ENCODE measurements at regions not wholly inside any gene's neighbourhood (a gene's known extent, or its start where the extent isn't known, plus 50 kb on each side); places are given as distances from the start of the nearest gene placed in this dataset.

DNA sequence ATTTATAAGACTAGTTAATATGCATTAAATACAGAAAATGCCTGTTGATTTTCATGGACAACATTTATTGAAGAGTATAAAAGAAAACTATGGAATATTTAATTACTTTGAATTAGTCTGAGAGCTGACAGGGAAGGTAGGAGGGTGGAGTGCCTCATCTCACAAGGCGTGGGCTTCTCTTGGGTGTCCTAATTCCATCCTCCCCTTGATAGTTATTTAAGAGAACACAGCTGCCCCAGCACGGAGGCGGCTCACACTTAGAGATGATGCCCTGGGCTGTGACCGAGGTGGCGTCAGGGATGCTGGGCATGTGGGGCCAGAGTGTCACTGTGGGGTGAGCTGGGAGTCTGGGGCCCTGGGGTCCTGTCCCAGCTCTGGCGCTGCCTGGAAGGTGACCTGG is 493.0 kb downstream of the PTPRU start:
- H3K9me3 Mint-ChIP-seq, result no peaks in the 10 kb centered on the region
- H3K36me3 Mint-ChIP-seq (ENCODE audit: low read depth), result no peaks in the 10 kb centered on the region
- H3K4me1 Mint-ChIP-seq, result no peaks in the 10 kb centered on the region
- no peak overlapping the region for H3K4me3 Mint-ChIP-seq
- H3K27ac Mint-ChIP-seq, result no peak overlapping the region
- TF ChIP-seq, protein P1, sequence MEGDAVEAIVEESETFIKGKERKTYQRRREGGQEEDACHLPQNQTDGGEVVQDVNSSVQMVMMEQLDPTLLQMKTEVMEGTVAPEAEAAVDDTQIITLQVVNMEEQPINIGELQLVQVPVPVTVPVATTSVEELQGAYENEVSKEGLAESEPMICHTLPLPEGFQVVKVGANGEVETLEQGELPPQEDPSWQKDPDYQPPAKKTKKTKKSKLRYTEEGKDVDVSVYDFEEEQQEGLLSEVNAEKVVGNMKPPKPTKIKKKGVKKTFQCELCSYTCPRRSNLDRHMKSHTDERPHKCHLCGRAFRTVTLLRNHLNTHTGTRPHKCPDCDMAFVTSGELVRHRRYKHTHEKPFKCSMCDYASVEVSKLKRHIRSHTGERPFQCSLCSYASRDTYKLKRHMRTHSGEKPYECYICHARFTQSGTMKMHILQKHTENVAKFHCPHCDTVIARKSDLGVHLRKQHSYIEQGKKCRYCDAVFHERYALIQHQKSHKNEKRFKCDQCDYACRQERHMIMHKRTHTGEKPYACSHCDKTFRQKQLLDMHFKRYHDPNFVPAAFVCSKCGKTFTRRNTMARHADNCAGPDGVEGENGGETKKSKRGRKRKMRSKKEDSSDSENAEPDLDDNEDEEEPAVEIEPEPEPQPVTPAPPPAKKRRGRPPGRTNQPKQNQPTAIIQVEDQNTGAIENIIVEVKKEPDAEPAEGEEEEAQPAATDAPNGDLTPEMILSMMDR (IDR thresholded peaks at IDR 0.05; ENCODE audit: unreplicated experiment in 3 of 3), result no peak
- peaks cover 31% of the 10 kb centered on the region for H3K27me3 Mint-ChIP-seq (ENCODE audit: low read depth)

- peaks cover 30% of the 10 kb centered on the region for H3K27me3 Mint-ChIP-seq (ENCODE audit: low read depth)
- H3K4me3 Mint-ChIP-seq, result no peak overlapping the region
- TF ChIP-seq, protein P1 (IDR thresholded peaks at IDR 0.05; ENCODE audit: unreplicated experiment in 3 of 3), result no peak
- H3K4me1 Mint-ChIP-seq, result no peaks in the 10 kb centered on the region
- H3K9me3 Mint-ChIP-seq, result peaks cover 3% of the 10 kb centered on the region
- H3K27ac Mint-ChIP-seq, result no peak overlapping the region
- no peaks in the 10 kb centered on the region for H3K36me3 Mint-ChIP-seq (ENCODE audit: low read depth)
These were observed 492.4 kb downstream of the PTPRU start for GRCh38 chr1:29728703-29729102.

GRCh38 chr1:29725262-29725661 is 488.9 kb downstream of the PTPRU start:
- H3K27me3 Mint-ChIP-seq (ENCODE audit: low read depth), result peaks cover 24% of the 10 kb centered on the region

DNA sequence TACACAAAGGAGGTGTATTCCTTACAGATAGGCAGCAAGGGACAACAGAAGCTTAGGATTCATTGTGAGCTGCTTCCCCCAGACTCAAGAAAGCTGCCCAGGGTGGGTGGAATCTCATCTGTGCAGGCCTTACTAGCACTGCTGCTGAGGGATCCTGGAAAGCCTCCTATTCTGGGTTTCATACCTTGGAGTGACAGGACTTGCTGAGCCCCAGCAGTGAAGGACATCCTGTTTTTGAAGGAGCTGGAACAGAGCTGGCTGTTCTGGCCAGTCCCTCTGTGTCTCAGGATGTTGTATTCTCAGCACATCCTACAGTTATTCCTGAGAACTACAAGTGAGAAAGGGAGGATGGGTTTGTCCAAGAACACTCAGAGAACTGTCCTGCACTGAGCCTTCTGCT is 486.3 kb downstream of the PTPRU start:
- Mint-ChIP-seq H3K4me1 (no peaks in the 10 kb centered on the region), H3K36me3 (ENCODE audit: low read depth) (no peaks in the 10 kb centered on the region), H3K9me3 (peaks cover 38% of the 10 kb centered on the region), H3K27me3 (ENCODE audit: low read depth) (peaks cover 31% of the 10 kb centered on the region), H3K27ac (no peak overlapping the region), H3K4me3 (no peak overlapping the region)
- TF ChIP-seq, protein P1 (IDR thresholded peaks at IDR 0.05; ENCODE audit: unreplicated experiment in 3 of 3), result no peak

More at GRCh38 chr1:29725262-29725661, 488.9 kb downstream of the PTPRU start:
- no peaks in the 10 kb centered on the region for H3K36me3 Mint-ChIP-seq (ENCODE audit: low read depth)
- TF ChIP-seq, protein P1 (IDR thresholded peaks at IDR 0.05; ENCODE audit: unreplicated experiment in 3 of 3), result no peak
- no peak overlapping the region for H3K4me3 Mint-ChIP-seq
- peaks cover 18% of the 10 kb centered on the region for H3K9me3 Mint-ChIP-seq
- no peak overlapping the region for H3K27ac Mint-ChIP-seq
- no peaks in the 10 kb centered on the region for H3K4me1 Mint-ChIP-seq

GRCh38 chr1:29719253-29719652 is 482.9 kb downstream of the PTPRU start:
- peaks cover 25% of the 10 kb centered on the region for H3K27me3 Mint-ChIP-seq (ENCODE audit: low read depth)
- H3K36me3 Mint-ChIP-seq (ENCODE audit: low read depth), result no peaks in the 10 kb centered on the region
- TF ChIP-seq, protein P1 (IDR thresholded peaks at IDR 0.05; ENCODE audit: unreplicated experiment in 3 of 3), result no peak

DNA sequence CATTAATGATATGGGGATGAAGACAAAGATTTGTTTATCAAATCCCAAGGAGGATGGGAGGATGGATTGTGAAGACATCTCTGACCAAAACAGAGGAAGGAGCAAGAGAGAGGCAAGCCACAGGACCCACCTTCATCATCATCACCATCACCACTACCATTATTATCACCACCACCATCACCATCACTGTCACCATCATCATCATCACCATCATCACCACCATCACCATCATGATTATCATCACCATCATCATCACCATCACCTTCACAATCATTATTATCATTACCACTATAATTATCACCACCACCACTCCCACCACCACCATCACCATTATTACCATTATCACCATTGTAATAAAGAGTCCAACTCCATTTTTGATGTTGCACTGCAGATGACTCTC is 482.5 kb downstream of the PTPRU start:
- H3K9me3 Mint-ChIP-seq, result peaks cover 38% of the 10 kb centered on the region
- no peaks in the 10 kb centered on the region for H3K36me3 Mint-ChIP-seq (ENCODE audit: low read depth)
- TF ChIP-seq, protein P1 (IDR thresholded peaks at IDR 0.05; ENCODE audit: unreplicated experiment in 3 of 3), result no peak
- H3K4me3 Mint-ChIP-seq, result no peak overlapping the region
- peaks cover 24% of the 10 kb centered on the region for H3K27me3 Mint-ChIP-seq (ENCODE audit: low read depth)
- H3K27ac Mint-ChIP-seq, result no peak overlapping the region
- H3K4me1 Mint-ChIP-seq, result no peaks in the 10 kb centered on the region

More at GRCh38 chr1:29719253-29719652, 482.9 kb downstream of the PTPRU start:
- peaks cover 41% of the 10 kb centered on the region for H3K9me3 Mint-ChIP-seq
- H3K4me1 Mint-ChIP-seq, result no peaks in the 10 kb centered on the region
- no peak overlapping the region for H3K27ac Mint-ChIP-seq
- H3K4me3 Mint-ChIP-seq, result no peak overlapping the region
